ENCODE measurements at regions not wholly inside any gene's neighbourhood (a gene's known extent, or its start where the extent isn't known, plus 50 kb on each side); places are given as distances from the start of the nearest gene placed in this dataset.

DNA sequence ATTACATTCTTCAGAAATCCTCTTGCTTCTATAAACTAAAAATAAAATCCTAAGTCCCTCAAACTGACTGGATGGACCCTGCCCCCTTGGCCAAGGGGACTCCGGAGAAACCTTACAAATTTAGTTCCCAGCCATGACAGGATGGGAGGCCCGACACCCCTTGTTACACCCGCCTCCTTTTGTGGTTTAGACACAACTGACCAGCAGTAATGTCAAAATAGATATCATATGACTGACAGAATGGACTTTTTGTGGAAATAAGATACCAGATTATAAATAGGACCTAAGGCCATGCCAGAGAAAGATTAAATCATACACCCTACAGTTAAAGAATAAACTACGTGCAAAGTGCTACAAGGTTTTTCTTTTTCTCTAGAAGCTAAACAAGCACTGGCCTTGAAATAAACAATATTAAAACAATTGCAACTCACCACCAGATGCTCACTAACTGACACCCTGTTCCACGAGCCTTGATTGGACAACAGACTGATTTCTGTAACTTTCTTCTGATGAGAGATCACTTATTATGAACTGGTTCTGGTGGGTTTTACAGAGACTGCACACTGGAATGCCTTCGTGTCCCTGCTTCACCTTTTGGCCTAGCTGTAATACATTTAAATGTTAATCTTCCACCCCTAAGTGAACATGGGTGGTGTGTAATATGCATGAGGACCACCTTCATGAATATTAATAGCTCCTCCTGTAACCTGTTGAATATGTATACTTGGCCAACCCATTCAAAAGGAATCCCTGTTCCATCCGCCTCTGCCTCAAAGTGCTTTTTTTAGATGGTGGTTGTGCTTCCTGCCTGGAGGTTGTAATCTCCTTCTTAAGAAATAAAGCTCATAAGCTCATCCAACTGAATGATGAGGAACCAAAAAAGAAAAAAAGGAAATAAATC, 99.6 kb downstream of the ODF2L start:
- Histone ChIP-seq H3K9me3 (peaks cover 0 to 18% (median 0%) of the 10 kb centered on the region in 12 donors), H3K27me3 (no peaks in the 10 kb centered on the region), H3K4me1 (no peaks in the 10 kb centered on the region), H3K36me3 (no peaks in the 10 kb centered on the region), H3K4me3 (no peak overlapping the region), H3K27ac (no peak overlapping the region)
- intact Hi-C loops (cut with DNase I): no loop called here
- WGBS, 4 donors: 59 to 68% (median 63%) methylated on average over 7 of the region's 7 CpGs
- DNase-seq (no peak), ATAC-seq (no peak)
- no peak for TF ChIP-seq POLR2A (IDR thresholded peaks at IDR 0.05)
- TF ChIP-seq, protein P1, sequence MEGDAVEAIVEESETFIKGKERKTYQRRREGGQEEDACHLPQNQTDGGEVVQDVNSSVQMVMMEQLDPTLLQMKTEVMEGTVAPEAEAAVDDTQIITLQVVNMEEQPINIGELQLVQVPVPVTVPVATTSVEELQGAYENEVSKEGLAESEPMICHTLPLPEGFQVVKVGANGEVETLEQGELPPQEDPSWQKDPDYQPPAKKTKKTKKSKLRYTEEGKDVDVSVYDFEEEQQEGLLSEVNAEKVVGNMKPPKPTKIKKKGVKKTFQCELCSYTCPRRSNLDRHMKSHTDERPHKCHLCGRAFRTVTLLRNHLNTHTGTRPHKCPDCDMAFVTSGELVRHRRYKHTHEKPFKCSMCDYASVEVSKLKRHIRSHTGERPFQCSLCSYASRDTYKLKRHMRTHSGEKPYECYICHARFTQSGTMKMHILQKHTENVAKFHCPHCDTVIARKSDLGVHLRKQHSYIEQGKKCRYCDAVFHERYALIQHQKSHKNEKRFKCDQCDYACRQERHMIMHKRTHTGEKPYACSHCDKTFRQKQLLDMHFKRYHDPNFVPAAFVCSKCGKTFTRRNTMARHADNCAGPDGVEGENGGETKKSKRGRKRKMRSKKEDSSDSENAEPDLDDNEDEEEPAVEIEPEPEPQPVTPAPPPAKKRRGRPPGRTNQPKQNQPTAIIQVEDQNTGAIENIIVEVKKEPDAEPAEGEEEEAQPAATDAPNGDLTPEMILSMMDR (IDR thresholded peaks at IDR 0.05): no peak

DNA sequence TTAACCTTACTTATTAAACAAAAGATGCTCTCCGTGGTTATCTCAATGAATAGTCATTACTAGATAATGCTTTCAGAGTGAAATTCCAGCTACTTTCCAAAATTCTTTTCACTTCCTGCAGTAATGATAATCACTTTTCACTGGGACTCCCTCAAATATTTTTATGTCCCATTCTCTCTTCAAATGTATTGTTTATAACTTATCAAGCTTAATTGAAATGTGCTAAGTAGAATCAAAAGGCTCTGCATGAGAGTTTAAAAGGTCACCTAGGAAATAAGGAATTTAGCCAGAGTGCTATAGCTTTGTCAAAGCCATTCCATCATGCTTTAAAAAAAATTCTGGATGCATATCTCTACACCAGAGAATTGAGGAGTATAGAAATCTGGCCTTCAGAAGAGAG, 106.4 kb downstream of the ODF2L start:
- WGBS, 4 donors: 39 to 57% (median 51%) methylated on average over 1 of the region's 1 CpG
- no peak for ATAC-seq
- intact Hi-C loops (cut with DNase I): no loop called here

DNA sequence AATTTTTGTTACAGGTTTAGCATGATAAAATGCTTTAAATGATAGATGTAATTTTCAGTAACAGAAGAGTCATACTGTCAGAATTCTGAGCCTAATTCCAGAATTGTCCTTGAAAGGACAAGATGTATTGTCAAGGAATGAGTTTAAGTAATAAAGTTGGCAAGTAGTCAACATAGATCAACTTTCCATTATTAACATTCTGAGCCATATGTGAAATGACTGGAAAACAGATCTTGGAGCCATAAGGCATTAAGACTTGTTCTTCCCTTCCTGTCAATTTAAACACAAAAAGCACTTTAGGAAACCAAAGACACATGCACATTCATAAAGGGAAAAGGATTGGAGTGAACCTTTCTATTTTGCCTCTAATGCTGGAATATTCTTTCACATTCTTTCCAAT, 107.0 kb downstream of the ODF2L start:
- Histone ChIP-seq H3K27me3 (no peaks in the 10 kb centered on the region), H3K4me3 (no peak overlapping the region), H3K9me3 (peaks cover 0 to 18% (median 0%) of the 10 kb centered on the region in 12 donors), H3K36me3 (no peaks in the 10 kb centered on the region), H3K27ac (no peak overlapping the region), H3K4me1 (no peaks in the 10 kb centered on the region)
- intact Hi-C loops (cut with DNase I): no loop called here
- DNase-seq (no peak), ATAC-seq (no peak)
- TF ChIP-seq POLR2A (IDR thresholded peaks at IDR 0.05): no peak
- TF ChIP-seq, protein P1 (IDR thresholded peaks at IDR 0.05): no peak

More for the DNA sequence above, 106.4 kb downstream of the ODF2L start:
- no peak for DNase-seq
- Histone ChIP-seq H3K4me3 (no peak overlapping the region), H3K4me1 (no peaks in the 10 kb centered on the region), H3K36me3 (no peaks in the 10 kb centered on the region), H3K9me3 (peaks cover 0 to 18% (median 0%) of the 10 kb centered on the region in 12 donors), H3K27me3 (no peaks in the 10 kb centered on the region), H3K27ac (no peak overlapping the region)
- TF ChIP-seq, protein P1 (IDR thresholded peaks at IDR 0.05): no peak
- no peak for TF ChIP-seq POLR2A (IDR thresholded peaks at IDR 0.05)

DNA sequence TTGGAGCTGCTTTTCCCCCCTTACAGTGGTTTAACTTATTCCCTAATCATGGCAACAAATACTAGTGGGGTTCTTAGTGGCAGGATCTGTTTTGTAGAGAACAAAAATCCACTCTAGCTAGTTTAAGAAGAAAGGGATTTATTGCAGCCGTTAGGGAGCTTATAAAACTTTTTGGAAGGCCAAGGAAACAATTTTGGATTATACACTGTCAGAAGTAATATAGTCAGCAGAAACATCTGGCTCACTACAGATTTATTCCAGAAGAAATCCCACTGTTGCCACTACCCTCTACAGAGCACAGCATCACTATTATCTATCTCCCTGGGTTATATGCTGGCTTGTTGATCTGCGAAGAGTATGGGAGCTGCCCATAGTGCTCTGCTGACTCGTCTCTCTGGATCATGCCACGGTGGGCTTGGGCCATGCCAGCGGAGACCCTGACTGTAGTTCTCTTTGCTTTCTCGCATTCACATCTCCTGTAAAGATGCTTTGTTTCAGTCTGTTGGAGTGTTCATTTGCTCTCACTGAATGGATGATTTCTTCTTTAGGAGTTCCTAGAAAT, 107.5 kb downstream of the ODF2L start:
- no peak overlapping the region for H3K4me3 ChIP-seq
- no peaks in the 10 kb centered on the region for H3K27me3 ChIP-seq
- no peak overlapping the region for H3K27ac ChIP-seq
- TF ChIP-seq, protein P1 (IDR thresholded peaks at IDR 0.05): no peak
- intact Hi-C loops (cut with DNase I): no loop called here
- H3K36me3 ChIP-seq: no peaks in the 10 kb centered on the region
- DNase-seq (no peak), ATAC-seq (no peak)
- 78 to 87% (median 85%) methylated on average over 6 of the region's 6 CpGs for WGBS, 4 donors
- peaks cover 0 to 18% (median 0%) of the 10 kb centered on the region in 12 donors for H3K9me3 ChIP-seq
- H3K4me1 ChIP-seq: no peaks in the 10 kb centered on the region

Measured in heart left ventricle (tissue), 16 donors.